ENCODE measurements at regions not wholly inside any gene's neighbourhood (a gene's known extent, or its start where the extent isn't known, plus 50 kb on each side); places are given as distances from the start of the nearest gene placed in this dataset.
"Not testable (repeated sequence)": the region's sequence is repeated elsewhere in the genome, so short reads cannot be mapped to it uniquely, and the experiment has no call there.

GRCh38 chr18:22827216-22827615, 105.9 kb upstream of the RBBP8 start:
- H3F3A ChIP-seq (ENCODE audit: low read depth) = no peaks in the 10 kb centered on the region
- no peak overlapping the region for H3K4me2 ChIP-seq (ENCODE audit: low read depth, low read length, poor library complexity, severe bottlenecking)
- no peak overlapping the region for H2AFZ ChIP-seq (ENCODE audit: low read length)
- no peak overlapping the region for H3K4me3 ChIP-seq (ENCODE audit: low read length, poor library complexity, severe bottlenecking)
- H3K79me2 ChIP-seq (ENCODE audit: insufficient read depth, low read length) = no peaks in the 10 kb centered on the region
- no peaks in the 10 kb centered on the region for H3K27me3 ChIP-seq (ENCODE audit: insufficient read depth, low read length, poor library complexity, severe bottlenecking)
- no peaks in the 10 kb centered on the region for H3K9me2 ChIP-seq (replicated peaks; ENCODE audit: low read depth, low read length)
- no peaks in the 10 kb centered on the region for H3K9me3 ChIP-seq (ENCODE audit: insufficient read depth, low read depth, low read length)
- H3K4me1 ChIP-seq (ENCODE audit: insufficient read depth, low read length, poor library complexity, severe bottlenecking) = peaks cover 16% of the 10 kb centered on the region
- no peaks in the 10 kb centered on the region for H4K20me1 ChIP-seq (ENCODE audit: insufficient read depth, low read length, poor library complexity, severe bottlenecking)
- no peaks in the 10 kb centered on the region for H3K36me3 ChIP-seq (ENCODE audit: insufficient read depth, low read length)
- no peak for TF ChIP-seq EZH2phosphoT487 (IDR thresholded peaks at IDR 0.05; ENCODE audit: borderline replicate concordance)
- no peak for TF ChIP-seq CTCF (conservative IDR thresholded peaks at IDR 0.05; ENCODE audit: low read length)
- no peak overlapping the region for H3K9ac ChIP-seq (ENCODE audit: low read depth, low read length, poor library complexity, severe bottlenecking)

DNA sequence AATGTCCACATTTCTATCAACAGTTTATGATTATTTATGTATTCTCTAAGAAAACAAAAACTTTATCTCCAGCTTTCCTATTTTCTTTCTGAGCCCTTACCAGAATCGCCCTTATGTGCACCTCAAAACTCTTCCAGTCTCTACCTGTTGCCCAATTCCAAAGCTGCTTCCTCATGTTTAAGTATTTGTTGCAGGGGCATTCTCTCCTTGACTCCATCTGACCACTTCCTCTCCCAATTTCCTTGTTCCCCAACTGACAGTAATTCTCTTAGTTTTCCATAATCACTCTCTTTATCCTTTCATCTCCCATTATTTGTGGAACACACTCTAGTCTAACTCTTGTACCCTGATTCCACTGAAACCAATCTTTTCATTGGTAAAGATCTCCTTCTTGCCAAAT, 105.4 kb upstream of the RBBP8 start:
- H3K79me2 ChIP-seq (ENCODE audit: insufficient read depth, low read length) = no peaks in the 10 kb centered on the region
- no peaks in the 10 kb centered on the region for H3K27me3 ChIP-seq (ENCODE audit: insufficient read depth, low read length, poor library complexity, severe bottlenecking)
- no peaks in the 10 kb centered on the region for H3K9me3 ChIP-seq (ENCODE audit: insufficient read depth, low read depth, low read length)
- H3K9ac ChIP-seq (ENCODE audit: low read depth, low read length, poor library complexity, severe bottlenecking) = no peak overlapping the region
- H2AFZ ChIP-seq (ENCODE audit: low read length) = no peak overlapping the region
- no peak overlapping the region for H3K4me2 ChIP-seq (ENCODE audit: low read depth, low read length, poor library complexity, severe bottlenecking)
- H3K4me3 ChIP-seq (ENCODE audit: low read length, poor library complexity, severe bottlenecking) = no peak overlapping the region
- H3K36me3 ChIP-seq (ENCODE audit: insufficient read depth, low read length) = no peaks in the 10 kb centered on the region
- H3K4me1 ChIP-seq (ENCODE audit: insufficient read depth, low read length, poor library complexity, severe bottlenecking) = peaks cover 16% of the 10 kb centered on the region
- no peaks in the 10 kb centered on the region for H3F3A ChIP-seq (ENCODE audit: low read depth)
- H4K20me1 ChIP-seq (ENCODE audit: insufficient read depth, low read length, poor library complexity, severe bottlenecking) = no peaks in the 10 kb centered on the region
- no peaks in the 10 kb centered on the region for H3K9me2 ChIP-seq (replicated peaks; ENCODE audit: low read depth, low read length)
- TF ChIP-seq CTCF (conservative IDR thresholded peaks at IDR 0.05; ENCODE audit: low read length) (no peak), EZH2phosphoT487 (IDR thresholded peaks at IDR 0.05; ENCODE audit: borderline replicate concordance) (no peak)

DNA sequence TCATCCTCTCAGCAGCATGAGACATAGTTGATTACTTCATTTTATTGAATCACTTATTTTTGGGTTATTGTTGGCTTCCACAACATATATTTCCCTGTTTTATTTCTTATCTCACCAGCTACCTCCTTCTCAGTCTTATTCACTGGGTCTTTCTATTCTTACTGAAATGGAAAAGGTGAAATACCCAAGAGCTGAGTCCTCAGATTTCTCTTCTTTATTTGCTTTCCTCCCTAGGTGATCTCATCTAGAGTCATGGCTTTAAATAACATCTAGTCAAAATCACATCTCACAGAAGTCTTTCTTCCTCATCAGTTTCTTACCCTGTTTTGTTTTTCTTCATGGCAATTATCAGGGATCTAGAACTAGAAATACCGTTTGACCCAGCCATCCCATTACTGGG, 105.0 kb upstream of the RBBP8 start:
- no peak for TF ChIP-seq CTCF (conservative IDR thresholded peaks at IDR 0.05; ENCODE audit: low read length)
- TF ChIP-seq EZH2phosphoT487 (IDR thresholded peaks at IDR 0.05; ENCODE audit: borderline replicate concordance) = no peak
- Histone ChIP-seq H2AFZ (ENCODE audit: low read length) (no peak overlapping the region), H3K4me1 (ENCODE audit: insufficient read depth, low read length, poor library complexity, severe bottlenecking) (peaks cover 16% of the 10 kb centered on the region)

DNA sequence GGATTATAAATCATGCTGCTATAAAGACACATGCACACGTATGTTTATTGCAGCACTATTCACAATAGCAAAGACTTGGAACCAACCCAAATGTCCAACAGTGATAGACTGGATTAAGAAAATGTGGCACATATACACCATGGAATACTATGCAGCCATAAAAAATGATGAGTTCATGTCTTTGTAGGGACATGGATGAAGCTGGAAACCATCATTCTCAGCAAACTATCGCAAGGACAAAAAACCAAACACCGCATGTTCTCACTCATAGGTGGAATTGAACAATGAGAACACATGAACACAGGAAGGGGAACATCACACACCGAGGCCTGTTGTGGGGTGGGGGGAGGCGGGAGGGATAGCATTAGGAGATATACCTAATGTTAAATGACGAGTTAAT, 104.5 kb upstream of the RBBP8 start:
- H4K20me1 ChIP-seq (ENCODE audit: insufficient read depth, low read length, poor library complexity, severe bottlenecking) = not testable (repeated sequence)

More for the DNA sequence above, 105.0 kb upstream of the RBBP8 start:
- no peak overlapping the region for H3K4me3 ChIP-seq (ENCODE audit: low read length, poor library complexity, severe bottlenecking)
- H3F3A ChIP-seq (ENCODE audit: low read depth) = no peaks in the 10 kb centered on the region
- H3K36me3 ChIP-seq (ENCODE audit: insufficient read depth, low read length) = no peaks in the 10 kb centered on the region
- no peaks in the 10 kb centered on the region for H4K20me1 ChIP-seq (ENCODE audit: insufficient read depth, low read length, poor library complexity, severe bottlenecking)
- H3K79me2 ChIP-seq (ENCODE audit: insufficient read depth, low read length) = no peaks in the 10 kb centered on the region
- H3K27me3 ChIP-seq (ENCODE audit: insufficient read depth, low read length, poor library complexity, severe bottlenecking) = no peaks in the 10 kb centered on the region
- no peak overlapping the region for H3K9ac ChIP-seq (ENCODE audit: low read depth, low read length, poor library complexity, severe bottlenecking)
- no peaks in the 10 kb centered on the region for H3K9me2 ChIP-seq (replicated peaks; ENCODE audit: low read depth, low read length)
- no peaks in the 10 kb centered on the region for H3K9me3 ChIP-seq (ENCODE audit: insufficient read depth, low read depth, low read length)
- no peak overlapping the region for H3K4me2 ChIP-seq (ENCODE audit: low read depth, low read length, poor library complexity, severe bottlenecking)

More for the DNA sequence above, 104.5 kb upstream of the RBBP8 start:
- H3K9ac ChIP-seq (ENCODE audit: low read depth, low read length, poor library complexity, severe bottlenecking); H3K4me3 ChIP-seq (ENCODE audit: low read length, poor library complexity, severe bottlenecking); H3K4me2 ChIP-seq (ENCODE audit: low read depth, low read length, poor library complexity, severe bottlenecking); H3K79me2 ChIP-seq (ENCODE audit: insufficient read depth, low read length); H3K9me3 ChIP-seq (ENCODE audit: insufficient read depth, low read depth, low read length); H2AFZ ChIP-seq (ENCODE audit: low read length); H3K36me3 ChIP-seq (ENCODE audit: insufficient read depth, low read length); H3K9me2 ChIP-seq (replicated peaks; ENCODE audit: low read depth, low read length); H3K27me3 ChIP-seq (ENCODE audit: insufficient read depth, low read length, poor library complexity, severe bottlenecking); H3F3A ChIP-seq (ENCODE audit: low read depth): not testable (repeated sequence)
- H3K4me1 ChIP-seq (ENCODE audit: insufficient read depth, low read length, poor library complexity, severe bottlenecking) = peaks cover 16% of the 10 kb centered on the region
